ENCODE measurements at regions not wholly inside any gene's neighbourhood (a gene's known extent, or its start where the extent isn't known, plus 50 kb on each side); places are given as distances from the start of the nearest gene placed in this dataset.
"Not testable (repeated sequence)": the region's sequence is repeated elsewhere in the genome, so short reads cannot be mapped to it uniquely, and the experiment has no call there.

GRCh38 chr15:29974056-29974455 is 108.7 kb upstream of the GOLGA8J start:
- not testable (repeated sequence) for TF ChIP-seq EZH2phosphoT487 (IDR thresholded peaks at IDR 0.05; ENCODE audit: borderline replicate concordance, low read depth, low read length); CTCF (conservative IDR thresholded peaks at IDR 0.05; ENCODE audit: low read length)
